ENCODE measurements at regions not wholly inside any gene's neighbourhood (a gene's known extent, or its start where the extent isn't known, plus 50 kb on each side); places are given as distances from the start of the nearest gene placed in this dataset.

GRCh38 chr6:145540741-145541140 lies 194.6 kb downstream of the EPM2A start:
- no peaks in the 10 kb centered on the region for H3K36me3 ChIP-seq
- no peak for DNase-seq (ENCODE audit: low spot score in 2 of 2)
- intact Hi-C loops (cut with DNase I): no loop called here
- no peak overlapping the region for H3K4me3 ChIP-seq
- H3K4me1 ChIP-seq: no peaks in the 10 kb centered on the region
- TF ChIP-seq CTCF (IDR thresholded peaks at IDR 0.05): no peak
- H3K9me3 ChIP-seq: no peaks in the 10 kb centered on the region
- no peaks in the 10 kb centered on the region for H3K27me3 ChIP-seq
- no peak overlapping the region for H3K27ac ChIP-seq

- DNase-seq (ENCODE audit: low spot score in 2 of 2): no peak
Observed at GRCh38 chr6:145544041-145544440, 191.3 kb downstream of the EPM2A start.

GRCh38 chr6:145544514-145544913 lies 190.8 kb downstream of the EPM2A start:
- H3K36me3 ChIP-seq: no peaks in the 10 kb centered on the region
- H3K9me3 ChIP-seq: no peaks in the 10 kb centered on the region
- no peak for TF ChIP-seq CTCF (IDR thresholded peaks at IDR 0.05)
- no peaks in the 10 kb centered on the region for H3K27me3 ChIP-seq
- no peak overlapping the region for H3K4me3 ChIP-seq
- H3K27ac ChIP-seq: no peak overlapping the region
- no peak for DNase-seq (ENCODE audit: low spot score in 2 of 2)
- no peaks in the 10 kb centered on the region for H3K4me1 ChIP-seq
- intact Hi-C loops (cut with DNase I): no loop called here

More at GRCh38 chr6:145544041-145544440, 191.3 kb downstream of the EPM2A start:
- intact Hi-C loops (cut with DNase I): no loop called here
- Histone ChIP-seq H3K27ac (no peak overlapping the region), H3K36me3 (no peaks in the 10 kb centered on the region), H3K4me3 (no peak overlapping the region), H3K27me3 (no peaks in the 10 kb centered on the region), H3K4me1 (no peaks in the 10 kb centered on the region), H3K9me3 (no peaks in the 10 kb centered on the region)
- TF ChIP-seq CTCF (IDR thresholded peaks at IDR 0.05): no peak

GRCh38 chr6:145546265-145546664 lies 189.1 kb downstream of the EPM2A start:
- H3K9me3 ChIP-seq: no peaks in the 10 kb centered on the region
- H3K36me3 ChIP-seq: no peaks in the 10 kb centered on the region
- intact Hi-C loops (cut with DNase I): no loop called here

GRCh38 chr6:145547594-145548335 lies 187.6 kb downstream of the EPM2A start:
- DNase-seq (ENCODE audit: low spot score in 2 of 2): no peak
- no peaks in the 10 kb centered on the region for H3K27me3 ChIP-seq
- TF ChIP-seq CTCF (IDR thresholded peaks at IDR 0.05): no peak

More at GRCh38 chr6:145546265-145546664, 189.1 kb downstream of the EPM2A start:
- no peak for TF ChIP-seq CTCF (IDR thresholded peaks at IDR 0.05)
- Histone ChIP-seq H3K4me3 (no peak overlapping the region), H3K4me1 (no peaks in the 10 kb centered on the region), H3K27ac (no peak overlapping the region), H3K27me3 (no peaks in the 10 kb centered on the region)
- DNase-seq (ENCODE audit: low spot score in 2 of 2): no peak

More at GRCh38 chr6:145547594-145548335, 187.6 kb downstream of the EPM2A start:
- no peaks in the 10 kb centered on the region for H3K4me1 ChIP-seq
- no peak overlapping the region for H3K4me3 ChIP-seq
- intact Hi-C loops (cut with DNase I): no loop called here
- no peaks in the 10 kb centered on the region for H3K36me3 ChIP-seq
- H3K9me3 ChIP-seq: no peaks in the 10 kb centered on the region
- H3K27ac ChIP-seq: no peak overlapping the region

Data from ascending aorta (tissue), 2 donors.